HL-60 (cell line): ENCODE measurements at regions not wholly inside any gene's neighbourhood (a gene's known extent, or its start where the extent isn't known, plus 50 kb on each side); places are given as distances from the start of the nearest gene placed in this dataset.

Source experiments
- GABPA ChIP-seq: IDR thresholded peaks from 2 replicates; pipeline ENCODE4 v1.6.1; 2012; ENCODE audit warnings: low read depth
- POLR2AphosphoS5 ChIP-seq: IDR thresholded peaks from 2 replicates; pipeline ENCODE4 v1.6.1; 2012; ENCODE audit warnings: low read depth
- SPI1 ChIP-seq: IDR thresholded peaks from 2 replicates; pipeline ENCODE4 v1.6.1; 2012; ENCODE audit warnings: low read depth, mild to moderate bottlenecking, borderline replicate concordance
- TF ChIP-seq, protein P1 (sequence below): IDR thresholded peaks from one replicate; pipeline ENCODE4 v1.5.1; 2011; ENCODE audit warnings: low read length, control low read depth, inconsistent platforms; ENCODE audit not compliant: insufficient read depth
- TF ChIP-seq, protein P2 (sequence below): IDR thresholded peaks from 2 replicates; pipeline ENCODE4 v1.6.1; 2012; ENCODE audit warnings: low read depth; ENCODE audit not compliant: insufficient replicate concordance

DNA sequence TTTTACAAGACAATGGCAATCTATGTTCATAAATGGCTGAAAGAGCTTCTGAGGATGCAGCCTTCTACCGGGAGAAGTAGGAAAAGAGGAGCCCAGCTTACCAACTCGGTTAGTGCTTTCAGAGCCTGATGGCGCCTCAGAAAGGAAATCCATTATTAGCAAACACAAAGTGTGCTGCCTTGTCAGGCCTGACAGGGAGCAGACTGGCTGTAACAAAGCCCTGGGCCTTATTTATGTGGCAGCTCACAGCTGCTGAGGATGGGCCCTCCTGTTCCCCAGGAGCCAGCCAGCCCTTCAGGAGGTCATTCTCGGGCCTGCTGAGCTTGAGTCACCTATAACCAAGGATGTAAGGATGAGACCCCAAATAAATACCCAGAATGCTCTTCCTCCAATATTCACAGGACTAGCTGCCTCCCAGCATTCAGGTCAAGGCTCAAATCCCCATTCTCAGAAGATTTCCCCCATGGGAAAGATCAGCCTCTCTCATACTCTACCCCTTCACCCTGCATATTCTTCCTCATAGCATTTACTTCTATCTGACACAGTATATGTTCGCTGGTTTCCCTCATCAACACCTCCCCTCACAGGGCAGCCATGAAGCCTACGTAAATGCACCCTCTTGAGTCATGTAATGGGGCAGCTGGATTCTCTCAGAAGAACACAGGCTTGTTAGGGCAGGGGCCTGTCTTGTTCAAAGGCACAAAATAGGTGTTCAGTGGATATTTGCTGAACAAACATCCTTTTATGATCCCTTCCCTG is 227.0 kb upstream of the RASGEF1B start:
- TF ChIP-seq, protein P1, sequence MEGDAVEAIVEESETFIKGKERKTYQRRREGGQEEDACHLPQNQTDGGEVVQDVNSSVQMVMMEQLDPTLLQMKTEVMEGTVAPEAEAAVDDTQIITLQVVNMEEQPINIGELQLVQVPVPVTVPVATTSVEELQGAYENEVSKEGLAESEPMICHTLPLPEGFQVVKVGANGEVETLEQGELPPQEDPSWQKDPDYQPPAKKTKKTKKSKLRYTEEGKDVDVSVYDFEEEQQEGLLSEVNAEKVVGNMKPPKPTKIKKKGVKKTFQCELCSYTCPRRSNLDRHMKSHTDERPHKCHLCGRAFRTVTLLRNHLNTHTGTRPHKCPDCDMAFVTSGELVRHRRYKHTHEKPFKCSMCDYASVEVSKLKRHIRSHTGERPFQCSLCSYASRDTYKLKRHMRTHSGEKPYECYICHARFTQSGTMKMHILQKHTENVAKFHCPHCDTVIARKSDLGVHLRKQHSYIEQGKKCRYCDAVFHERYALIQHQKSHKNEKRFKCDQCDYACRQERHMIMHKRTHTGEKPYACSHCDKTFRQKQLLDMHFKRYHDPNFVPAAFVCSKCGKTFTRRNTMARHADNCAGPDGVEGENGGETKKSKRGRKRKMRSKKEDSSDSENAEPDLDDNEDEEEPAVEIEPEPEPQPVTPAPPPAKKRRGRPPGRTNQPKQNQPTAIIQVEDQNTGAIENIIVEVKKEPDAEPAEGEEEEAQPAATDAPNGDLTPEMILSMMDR = no peak
- no peak for TF ChIP-seq POLR2AphosphoS5
- TF ChIP-seq GABPA = no peak
- TF ChIP-seq, protein P2, sequence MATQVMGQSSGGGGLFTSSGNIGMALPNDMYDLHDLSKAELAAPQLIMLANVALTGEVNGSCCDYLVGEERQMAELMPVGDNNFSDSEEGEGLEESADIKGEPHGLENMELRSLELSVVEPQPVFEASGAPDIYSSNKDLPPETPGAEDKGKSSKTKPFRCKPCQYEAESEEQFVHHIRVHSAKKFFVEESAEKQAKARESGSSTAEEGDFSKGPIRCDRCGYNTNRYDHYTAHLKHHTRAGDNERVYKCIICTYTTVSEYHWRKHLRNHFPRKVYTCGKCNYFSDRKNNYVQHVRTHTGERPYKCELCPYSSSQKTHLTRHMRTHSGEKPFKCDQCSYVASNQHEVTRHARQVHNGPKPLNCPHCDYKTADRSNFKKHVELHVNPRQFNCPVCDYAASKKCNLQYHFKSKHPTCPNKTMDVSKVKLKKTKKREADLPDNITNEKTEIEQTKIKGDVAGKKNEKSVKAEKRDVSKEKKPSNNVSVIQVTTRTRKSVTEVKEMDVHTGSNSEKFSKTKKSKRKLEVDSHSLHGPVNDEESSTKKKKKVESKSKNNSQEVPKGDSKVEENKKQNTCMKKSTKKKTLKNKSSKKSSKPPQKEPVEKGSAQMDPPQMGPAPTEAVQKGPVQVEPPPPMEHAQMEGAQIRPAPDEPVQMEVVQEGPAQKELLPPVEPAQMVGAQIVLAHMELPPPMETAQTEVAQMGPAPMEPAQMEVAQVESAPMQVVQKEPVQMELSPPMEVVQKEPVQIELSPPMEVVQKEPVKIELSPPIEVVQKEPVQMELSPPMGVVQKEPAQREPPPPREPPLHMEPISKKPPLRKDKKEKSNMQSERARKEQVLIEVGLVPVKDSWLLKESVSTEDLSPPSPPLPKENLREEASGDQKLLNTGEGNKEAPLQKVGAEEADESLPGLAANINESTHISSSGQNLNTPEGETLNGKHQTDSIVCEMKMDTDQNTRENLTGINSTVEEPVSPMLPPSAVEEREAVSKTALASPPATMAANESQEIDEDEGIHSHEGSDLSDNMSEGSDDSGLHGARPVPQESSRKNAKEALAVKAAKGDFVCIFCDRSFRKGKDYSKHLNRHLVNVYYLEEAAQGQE = no peak
- TF ChIP-seq SPI1 = no peak
